Adrenal gland (tissue), 9 donors: ENCODE measurements at regions not wholly inside any gene's neighbourhood (a gene's known extent, or its start where the extent isn't known, plus 50 kb on each side); places are given as distances from the start of the nearest gene placed in this dataset.
"Not testable (repeated sequence)": the region's sequence is repeated elsewhere in the genome, so short reads cannot be mapped to it uniquely, and the experiment has no call there.

Source experiments
- DNase-seq, 7 donors: peaks; one replicate each; pipeline ENCODE4 v3.0.0-alpha.2; 2019 to 2020
- H3K27ac ChIP-seq, 5 donors: fragments of 200-600 bp; sonication (generic) in 4 of 5; 1 replicate in 3 of 5; 2 replicates in 2 of 5; pipeline versions ENCODE4 v1.5.1 to v1.8.0; 2016 to 2020; ENCODE audit warnings: mild to moderate bottlenecking in 1 of 5
- H3K27me3 ChIP-seq: fragments of 200-600 bp; 2 replicates; pipeline ENCODE4 v1.8.0; 2021
- H3K36me3 ChIP-seq, 2 donors: fragments of 200-600 bp; replicated peaks in 1 of 2; 1 replicate in 1 of 2; 2 replicates in 1 of 2; pipeline versions ENCODE4 v1.5.1 to v1.8.0; 2018 to 2022
- H3K4me1 ChIP-seq, 2 donors: fragments of 200-600 bp; replicated peaks in 1 of 2; 1 replicate in 1 of 2; 2 replicates in 1 of 2; pipeline versions ENCODE4 v1.5.1 to v1.8.0; 2018 to 2021
- H3K4me3 ChIP-seq, 4 donors: fragments of 200-600 bp; sonication (generic) in 3 of 4; one replicate each; pipeline ENCODE4 v1.5.1; 2016 to 2018
- H3K9me3 ChIP-seq, 3 donors: fragments of 200-600 bp; sonication (generic) in 1 of 3; replicated peaks in 1 of 3; 1 replicate in 2 of 3; 2 replicates in 1 of 3; pipeline versions ENCODE4 v1.5.1 to v1.8.0; 2016 to 2021
- POLR2A ChIP-seq, 2 donors: fragments of 450-650 bp; IDR thresholded peaks; one replicate each; pipeline ENCODE4 v1.6.1; 2017; ENCODE audit warnings: antibody characterized with exemption in 2 of 2, mild to moderate bottlenecking in 2 of 2, moderate library complexity in 1 of 2
- WGBS, 4 donors: extraction: QIAGEN DNeasy Blood & Tissue Kit in 2 of 4; methylation state at CpG; one replicate each; pipeline versions ENCODE4 v1.1.5 to v1.1.7; 2013 to 2017; 5-methylcytosine and 5-hydroxymethylcytosine counted together
- intact Hi-C, 2 donors: fragments of 100-400 bp; cut with DNase I; formaldehyde crosslinking; loops; one replicate each; pipeline versions ENCODE4 v1.14.1 to v1.15.0; 2022 to 2023
- TF ChIP-seq, protein P1 (sequence below), 6 experiments: fragments of 450-650 bp in 4 of 6; fragments of 200-600 bp in 2 of 6; sonication (generic) in 1 of 6; IDR thresholded peaks; 1 replicate in 5 of 6; 2 replicates in 1 of 6; pipeline versions ENCODE4 v1.5.1 to v1.8.0; 2016 to 2021; ENCODE audit warnings: antibody characterized with exemption in 6 of 6, mild to moderate bottlenecking in 2 of 6, moderate library complexity in 1 of 6
- donor health status: healthy with polysubstance abuse.
- donor health status: Bipolar disorder and iron deficiency.
- donor health status: DM: yes; HTN: yes; CAD: no.
- donor health status: DM: no; HTN: no; CAD: no.
- donor health status: DM: no; HTN: no; CAD: no.

DNA sequence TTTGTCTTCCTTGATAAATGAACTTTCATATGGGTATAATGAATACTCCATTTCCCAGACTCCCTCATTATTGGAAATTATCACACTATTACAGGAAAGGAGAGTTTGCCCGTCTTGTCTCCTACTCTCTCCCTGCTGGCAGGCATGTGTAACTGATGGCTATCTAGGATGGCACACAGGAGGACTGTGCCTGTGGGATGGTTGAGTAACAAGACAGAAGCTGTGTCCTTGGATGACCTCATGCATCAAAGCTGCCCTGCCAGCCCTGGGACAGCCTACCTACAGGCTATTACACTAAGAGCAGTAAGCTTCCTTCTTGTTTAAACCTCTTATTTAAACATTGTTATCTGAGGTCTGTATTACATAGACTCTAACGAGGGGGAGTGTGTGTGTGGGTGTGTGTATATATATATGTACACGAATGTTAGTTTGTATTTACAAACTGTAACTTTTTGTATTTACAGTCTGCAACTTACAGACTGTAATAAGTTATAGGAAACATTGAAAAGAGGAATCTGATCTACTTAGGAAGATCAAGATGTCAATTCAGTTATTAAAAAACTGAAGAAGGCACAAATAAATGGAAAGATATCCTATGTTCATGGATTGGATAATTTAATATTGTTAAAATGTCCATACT, 247.6 kb upstream of the ACO1 start:
- intact Hi-C loops = no loop called here
- TF ChIP-seq POLR2A (IDR thresholded peaks at IDR 0.05) = no peak
- TF ChIP-seq, protein P1, sequence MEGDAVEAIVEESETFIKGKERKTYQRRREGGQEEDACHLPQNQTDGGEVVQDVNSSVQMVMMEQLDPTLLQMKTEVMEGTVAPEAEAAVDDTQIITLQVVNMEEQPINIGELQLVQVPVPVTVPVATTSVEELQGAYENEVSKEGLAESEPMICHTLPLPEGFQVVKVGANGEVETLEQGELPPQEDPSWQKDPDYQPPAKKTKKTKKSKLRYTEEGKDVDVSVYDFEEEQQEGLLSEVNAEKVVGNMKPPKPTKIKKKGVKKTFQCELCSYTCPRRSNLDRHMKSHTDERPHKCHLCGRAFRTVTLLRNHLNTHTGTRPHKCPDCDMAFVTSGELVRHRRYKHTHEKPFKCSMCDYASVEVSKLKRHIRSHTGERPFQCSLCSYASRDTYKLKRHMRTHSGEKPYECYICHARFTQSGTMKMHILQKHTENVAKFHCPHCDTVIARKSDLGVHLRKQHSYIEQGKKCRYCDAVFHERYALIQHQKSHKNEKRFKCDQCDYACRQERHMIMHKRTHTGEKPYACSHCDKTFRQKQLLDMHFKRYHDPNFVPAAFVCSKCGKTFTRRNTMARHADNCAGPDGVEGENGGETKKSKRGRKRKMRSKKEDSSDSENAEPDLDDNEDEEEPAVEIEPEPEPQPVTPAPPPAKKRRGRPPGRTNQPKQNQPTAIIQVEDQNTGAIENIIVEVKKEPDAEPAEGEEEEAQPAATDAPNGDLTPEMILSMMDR (IDR thresholded peaks at IDR 0.05) = peak in 5 of 6 experiments; percentile 11 to 33 (median 22)
- H3K27me3 ChIP-seq = no peaks in the 10 kb centered on the region
- H3K4me3 ChIP-seq = no peak overlapping the region
- no peaks in the 10 kb centered on the region for H3K9me3 ChIP-seq
- no peaks in the 10 kb centered on the region for H3K4me1 ChIP-seq
- no peaks in the 10 kb centered on the region for H3K36me3 ChIP-seq
- H3K27ac ChIP-seq = no peak overlapping the region
- 51 to 55% (median 53%) methylated on average over 3 of the region's 3 CpGs for WGBS, 4 donors
- peak; percentile 26 to 75 (median 64) for DNase-seq

DNA sequence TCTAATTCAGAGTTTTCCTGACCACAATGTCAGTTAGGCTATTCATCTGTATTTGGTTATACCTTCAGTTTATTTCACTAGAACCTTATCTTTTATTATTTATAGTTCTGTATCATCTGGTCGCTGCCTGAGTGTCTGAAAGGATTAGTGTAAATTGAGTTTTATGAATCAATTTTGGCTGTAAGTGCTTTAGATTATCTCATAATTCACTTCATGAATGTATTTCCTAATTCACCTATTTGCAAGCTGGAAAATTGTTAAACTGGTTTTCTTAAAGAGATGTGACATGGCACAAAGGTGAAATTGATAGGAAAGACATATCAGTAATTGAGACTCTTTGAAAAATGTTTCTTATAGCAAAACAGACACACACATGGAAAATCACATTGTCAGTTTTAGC, 242.4 kb upstream of the ACO1 start:
- H3K36me3 ChIP-seq = no peaks in the 10 kb centered on the region
- intact Hi-C loops = no loop called here
- H3K4me3 ChIP-seq = no peak overlapping the region
- WGBS, 4 donors = 36 to 63% (median 50%) methylated on average over 1 of the region's 1 CpG
- no peaks in the 10 kb centered on the region for H3K4me1 ChIP-seq
- no peaks in the 10 kb centered on the region for H3K9me3 ChIP-seq
- DNase-seq = no peak
- no peak overlapping the region for H3K27ac ChIP-seq
- H3K27me3 ChIP-seq = no peaks in the 10 kb centered on the region
- TF ChIP-seq, protein P1 (IDR thresholded peaks at IDR 0.05) = no peak
- TF ChIP-seq POLR2A (IDR thresholded peaks at IDR 0.05) = no peak

DNA sequence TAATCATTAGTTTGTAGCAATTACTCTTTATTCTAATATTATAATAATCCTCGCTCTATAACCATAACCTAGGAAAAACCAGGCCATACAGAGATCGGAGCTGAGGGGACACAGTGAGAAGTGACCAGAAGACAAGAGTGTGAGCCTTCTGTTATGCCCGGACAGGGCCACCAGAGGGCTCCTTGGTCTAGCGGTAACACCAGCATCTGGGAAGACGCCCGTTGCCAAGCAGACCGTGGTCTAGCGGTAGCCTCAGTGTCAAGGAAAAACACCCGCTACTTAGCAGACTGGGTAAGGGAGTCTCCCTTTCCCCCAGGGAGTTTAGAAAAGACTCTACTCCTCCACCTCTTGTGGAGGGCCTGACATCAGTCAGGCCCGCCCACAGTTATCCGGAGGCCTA, 235.9 kb upstream of the ACO1 start:
- TF ChIP-seq, protein P1 (IDR thresholded peaks at IDR 0.05) = peak in 4 of 6 experiments; percentile 4 to 28 (median 8)
- H3K9me3 ChIP-seq, H3K27ac ChIP-seq, H3K4me3 ChIP-seq, H3K4me1 ChIP-seq, H3K27me3 ChIP-seq, H3K36me3 ChIP-seq, intact Hi-C loops: not testable (repeated sequence)
- peak in 1 of 7 donors; percentile 27 for DNase-seq
- WGBS, 4 donors = 71 to 83% (median 74%) methylated on average over 5 to 11 of the region's 11 CpGs

DNA sequence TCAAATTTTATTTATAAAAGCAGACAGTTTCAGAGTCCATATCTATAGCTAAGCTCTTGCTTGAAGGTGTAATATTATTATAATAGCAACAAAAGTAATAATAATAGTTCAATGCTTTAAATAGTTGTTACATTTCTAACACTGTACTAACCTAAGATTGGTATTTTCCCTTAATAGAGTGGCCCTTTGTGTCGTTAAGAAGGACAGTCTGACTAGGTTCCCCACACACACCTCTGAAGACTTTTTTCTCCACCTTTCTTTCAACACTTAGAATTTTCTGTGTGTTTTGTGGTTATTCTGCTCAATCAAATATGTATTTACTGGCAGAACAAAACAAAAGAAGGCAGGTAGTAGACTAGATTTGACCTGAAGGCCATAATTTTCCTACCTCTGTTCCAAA, 223.2 kb upstream of the ACO1 start:
- no peak overlapping the region for H3K4me3 ChIP-seq
- TF ChIP-seq POLR2A (IDR thresholded peaks at IDR 0.05) = no peak
- TF ChIP-seq, protein P1 (IDR thresholded peaks at IDR 0.05) = no peak
- no peaks in the 10 kb centered on the region for H3K36me3 ChIP-seq
- intact Hi-C loops = no loop called here
- H3K27ac ChIP-seq = no peak overlapping the region
- H3K9me3 ChIP-seq = no peaks in the 10 kb centered on the region
- WGBS, 4 donors = 54 to 74% (median 64%) methylated on average over 1 of the region's 1 CpG
- no peaks in the 10 kb centered on the region for H3K27me3 ChIP-seq
- DNase-seq = no peak
- H3K4me1 ChIP-seq = no peaks in the 10 kb centered on the region
